GM21786 (cell line): ENCODE measurements at regions not wholly inside any gene's neighbourhood (a gene's known extent, or its start where the extent isn't known, plus 50 kb on each side); places are given as distances from the start of the nearest gene placed in this dataset.

Experiments
- ATAC-seq: cut with Tn5 transposase; IDR thresholded peaks from one replicate; pipeline ENCODE4 v1.9.1; 2021; ENCODE audit not compliant: unreplicated experiment

- no peak for ATAC-seq
Measured at GRCh38 chr2:19238440-19239060, 119.9 kb downstream of the OSR1 start.

GRCh38 chr2:19235308-19235707, 123.1 kb downstream of the OSR1 start:
- no peak for ATAC-seq

- ATAC-seq: no peak
Measured at GRCh38 chr2:19232312-19232711, 126.1 kb downstream of the OSR1 start.

GRCh38 chr2:19231625-19232024, 126.8 kb downstream of the OSR1 start:
- ATAC-seq: no peak

GRCh38 chr2:19230626-19231025, 127.8 kb downstream of the OSR1 start:
- ATAC-seq: no peak

GRCh38 chr2:19228715-19229114, 129.7 kb downstream of the OSR1 start:
- ATAC-seq: no peak

- no peak for ATAC-seq
Measured at GRCh38 chr2:19228181-19228593, 130.2 kb downstream of the OSR1 start.

GRCh38 chr2:19226871-19227270, 131.6 kb downstream of the OSR1 start:
- ATAC-seq: no peak

- ATAC-seq: no peak
Measured at GRCh38 chr2:19226386-19226785, 132.0 kb downstream of the OSR1 start.

GRCh38 chr2:19225931-19226330, 132.5 kb downstream of the OSR1 start:
- ATAC-seq: no peak

- no peak for ATAC-seq
Measured at GRCh38 chr2:19225126-19225525, 133.3 kb downstream of the OSR1 start.

- ATAC-seq: no peak
Measured at GRCh38 chr2:19224486-19224885, 133.9 kb downstream of the OSR1 start.

GRCh38 chr2:19224011-19224410, 134.4 kb downstream of the OSR1 start:
- ATAC-seq: no peak

GRCh38 chr2:19219060-19219459, 139.4 kb downstream of the OSR1 start:
- no peak for ATAC-seq

GRCh38 chr2:19218166-19218565, 140.3 kb downstream of the OSR1 start:
- no peak for ATAC-seq

- no peak for ATAC-seq
Measured at GRCh38 chr2:19216676-19217602, 141.5 kb downstream of the OSR1 start.

GRCh38 chr2:19216238-19216637, 142.2 kb downstream of the OSR1 start:
- no peak for ATAC-seq

GRCh38 chr2:19214682-19215391, 143.6 kb downstream of the OSR1 start:
- ATAC-seq: no peak

GRCh38 chr2:19209575-19210341, 148.7 kb downstream of the OSR1 start:
- ATAC-seq: no peak

- ATAC-seq: no peak
Measured at GRCh38 chr2:19208479-19209199, 149.8 kb downstream of the OSR1 start.
